Astrocyte (in vitro differentiated cells and primary cell): ENCODE measurements at regions not wholly inside any gene's neighbourhood (a gene's known extent, or its start where the extent isn't known, plus 50 kb on each side); places are given as distances from the start of the nearest gene placed in this dataset.

Experiments used
- EZH2 ChIP-seq: IDR thresholded peaks from 2 replicates; pipeline ENCODE4 v1.6.1; 2012; ENCODE audit warnings: mild to moderate bottlenecking, low read length, inconsistent platforms; ENCODE audit not compliant: insufficient read depth
- TF ChIP-seq, protein P1 (sequence below): IDR thresholded peaks from 2 replicates; pipeline ENCODE4 v1.5.1; 2011; ENCODE audit warnings: low read depth, mild to moderate bottlenecking, inconsistent platforms, low read length, moderate library complexity; ENCODE audit not compliant: insufficient read depth

DNA sequence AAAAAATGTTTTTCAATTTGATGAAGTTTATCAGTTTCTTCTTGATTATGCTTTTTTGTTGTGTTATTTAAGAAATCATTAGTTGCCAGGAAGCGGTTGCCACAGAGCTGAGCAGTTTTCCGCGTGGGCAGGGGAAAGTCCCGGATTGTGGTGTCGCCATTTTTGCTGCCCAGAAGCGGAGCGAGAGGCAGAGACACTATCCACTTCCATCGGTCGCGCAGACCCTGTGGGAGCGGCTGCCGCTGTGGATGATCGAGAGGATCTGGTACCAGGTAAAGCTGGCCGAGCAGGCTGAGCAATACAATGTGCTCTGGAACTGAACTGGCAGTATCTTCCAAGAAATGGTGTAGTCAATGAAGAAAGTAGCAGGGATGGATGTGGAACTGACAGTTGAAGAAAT is 119.8 kb downstream of the ZNF736 start:
- TF ChIP-seq, protein P1, sequence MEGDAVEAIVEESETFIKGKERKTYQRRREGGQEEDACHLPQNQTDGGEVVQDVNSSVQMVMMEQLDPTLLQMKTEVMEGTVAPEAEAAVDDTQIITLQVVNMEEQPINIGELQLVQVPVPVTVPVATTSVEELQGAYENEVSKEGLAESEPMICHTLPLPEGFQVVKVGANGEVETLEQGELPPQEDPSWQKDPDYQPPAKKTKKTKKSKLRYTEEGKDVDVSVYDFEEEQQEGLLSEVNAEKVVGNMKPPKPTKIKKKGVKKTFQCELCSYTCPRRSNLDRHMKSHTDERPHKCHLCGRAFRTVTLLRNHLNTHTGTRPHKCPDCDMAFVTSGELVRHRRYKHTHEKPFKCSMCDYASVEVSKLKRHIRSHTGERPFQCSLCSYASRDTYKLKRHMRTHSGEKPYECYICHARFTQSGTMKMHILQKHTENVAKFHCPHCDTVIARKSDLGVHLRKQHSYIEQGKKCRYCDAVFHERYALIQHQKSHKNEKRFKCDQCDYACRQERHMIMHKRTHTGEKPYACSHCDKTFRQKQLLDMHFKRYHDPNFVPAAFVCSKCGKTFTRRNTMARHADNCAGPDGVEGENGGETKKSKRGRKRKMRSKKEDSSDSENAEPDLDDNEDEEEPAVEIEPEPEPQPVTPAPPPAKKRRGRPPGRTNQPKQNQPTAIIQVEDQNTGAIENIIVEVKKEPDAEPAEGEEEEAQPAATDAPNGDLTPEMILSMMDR: no peak
- TF ChIP-seq EZH2: no peak
